ENCODE measurements at regions not wholly inside any gene's neighbourhood (a gene's known extent, or its start where the extent isn't known, plus 50 kb on each side); places are given as distances from the start of the nearest gene placed in this dataset.
A peak's percentile ranks its signal among the peaks of the same experiment; 100 is the strongest.

- ATAC-seq, result no peak
- Histone ChIP-seq H3K4me2 (peak overlapping the region; percentile 66), H3K4me3 (no peak overlapping the region), H3K9me3 (no peaks in the 10 kb centered on the region), H3K4me1 (peaks cover 62% of the 10 kb centered on the region), H3K27ac (peak overlapping the region; percentile 78 to 89)
- no peak for TF ChIP-seq JUNB (IDR thresholded peaks at IDR 0.05)
- no peak for TF ChIP-seq JUN (IDR thresholded peaks at IDR 0.05)
- TF ChIP-seq USF2 (IDR thresholded peaks at IDR 0.05), result no peak
- no peak for TF ChIP-seq NFE2L2 (conservative IDR thresholded peaks at IDR 0.05; ENCODE audit: low read length)
- no peak for TF ChIP-seq MYC (IDR thresholded peaks at IDR 0.05; ENCODE audit: borderline replicate concordance, low read length)
- no peak for TF ChIP-seq HEYL (CRISPR knock-in tag; IDR thresholded peaks at IDR 0.05)
- no peak for TF ChIP-seq NPAS2 (CRISPR knock-in tag; IDR thresholded peaks at IDR 0.05; ENCODE audit: borderline replicate concordance)
- TF ChIP-seq HDAC2 (IDR thresholded peaks at IDR 0.05), result no peak
- TF ChIP-seq HES2 (IDR thresholded peaks at IDR 0.05), result no peak
- TF ChIP-seq FOXS1 (CRISPR knock-in tag; IDR thresholded peaks at IDR 0.05), result no peak
- no peak for TF ChIP-seq CBX2 (IDR thresholded peaks at IDR 0.05; ENCODE audit: borderline replicate concordance, low read depth)
- no peak for TF ChIP-seq MAZ (IDR thresholded peaks at IDR 0.05; ENCODE audit: borderline replicate concordance, low read depth, low read length)
- TF ChIP-seq HMGXB4 (CRISPR knock-in tag; IDR thresholded peaks at IDR 0.05; ENCODE audit: borderline replicate concordance), result no peak
- TF ChIP-seq SMC3 (IDR thresholded peaks at IDR 0.05), result no peak
- no peak for TF ChIP-seq SREBF2 (IDR thresholded peaks at IDR 0.05)
- 67% methylated on average over 6 of the region's 6 CpGs for WGBS (ENCODE audit: missing lambda C conversion rate)
- no peak for FAIRE-seq
- ChIA-PET CTCF (interaction anchor here (1.7 to 6.8 kb wide), 3 partner anchors 7 to 297 kb away, joined by 4 to 28 read pairs (median 7); no protein-coding TSS in a partner anchor), POLR2A (interaction anchor here (1.3 kb wide), 1 partner anchor 39 kb away, joined by 5 read pairs; no protein-coding TSS in a partner anchor)
- no peak for DNase-seq (ENCODE audit: low read depth in 1 of 2, low spot score in 1 of 2)
Measured at GRCh38 chr2:234841321-234842015, 110.3 kb upstream of the SH3BP4 start.

- POLR2A ChIA-PET, result interaction anchor here (1.3 kb wide), 1 partner anchor 40 kb away, joined by 5 read pairs; no protein-coding TSS in a partner anchor
- TF ChIP-seq RFX5 (IDR thresholded peaks at IDR 0.05) (no peak), BHLHE40 (IDR thresholded peaks at IDR 0.05; ENCODE audit: low read depth, low read length) (no peak), NR3C1 (IDR thresholded peaks at IDR 0.05) (no peak), E2F6 (IDR thresholded peaks at IDR 0.05; ENCODE audit: borderline replicate concordance, low read depth) (peak; percentile 77; the same call in 1 of the 2 replicates), RNF2 (IDR thresholded peaks at IDR 0.05; ENCODE audit: borderline replicate concordance, low read depth) (no peak), KDM1A (IDR thresholded peaks at IDR 0.05; ENCODE audit: low read depth) (no peak), TFCP2L1 (CRISPR knock-in tag; IDR thresholded peaks at IDR 0.05) (no peak), GATA3 (IDR thresholded peaks at IDR 0.05; ENCODE audit: borderline replicate concordance) (peak; percentile 80), BCL3 (IDR thresholded peaks at IDR 0.05) (peak; percentile 58; the same call in 1 of the 3 replicates), MYC (IDR thresholded peaks at IDR 0.05; ENCODE audit: borderline replicate concordance, low read length) (peak; percentile 61; the same call in 1 of the 2 replicates), POLR2AphosphoS2 (conservative IDR thresholded peaks at IDR 0.05; ENCODE audit: low read length) (no peak), ESRRA (IDR thresholded peaks at IDR 0.05; ENCODE audit: borderline replicate concordance, low read length) (no peak), CHD4 (IDR thresholded peaks at IDR 0.05; ENCODE audit: borderline replicate concordance) (no peak), HOXA7 (CRISPR knock-in tag; IDR thresholded peaks at IDR 0.05) (no peak), JUN (IDR thresholded peaks at IDR 0.05) (peak in 1 of 2 experiments; percentile 70; a peak in 4 of 5 replicates), CHD2 (IDR thresholded peaks at IDR 0.05; ENCODE audit: low read length, partially characterized antibody) (no peak), FOSL2 (IDR thresholded peaks at IDR 0.05) (peak; percentile 84), FOSL2 (CRISPR knock-in tag; IDR thresholded peaks at IDR 0.05) (peak; percentile 94), HEYL (CRISPR knock-in tag; IDR thresholded peaks at IDR 0.05) (no peak), RAD21 (conservative IDR thresholded peaks at IDR 0.05 in 1 of 2, IDR thresholded peaks at IDR 0.05 in 1 of 2) (peak; percentile 43 to 52), CEBPB (IDR thresholded peaks at IDR 0.05) (0 out of 4 replicates have a peak, but pooled peaks of 1 of the 2 experiments have one; percentile 21)
Measured at GRCh38 chr2:234840336-234840735, 111.5 kb upstream of the SH3BP4 start.

More at GRCh38 chr2:234840336-234840735, 111.5 kb upstream of the SH3BP4 start:
- no peaks in the 10 kb centered on the region for H3K9me3 ChIP-seq
- FAIRE-seq (no peak), ATAC-seq (peak; percentile 91 to 92), DNase-seq (ENCODE audit: low read depth in 1 of 2, low spot score in 1 of 2) (peak; percentile 53 to 87)
- peak overlapping the region; percentile 78 to 89 for H3K27ac ChIP-seq
- CTCF ChIA-PET, result interaction anchor here (1.7 to 6.8 kb wide), 3 partner anchors 40 to 295 kb away, joined by 4 to 28 read pairs (median 4); no protein-coding TSS in a partner anchor
- H3K4me2 ChIP-seq, result peak overlapping the region; percentile 66
- peaks cover 60% of the 10 kb centered on the region for H3K4me1 ChIP-seq
- no peak overlapping the region for H3K4me3 ChIP-seq
- 3% methylated on average over 5 of the region's 5 CpGs for WGBS (ENCODE audit: missing lambda C conversion rate)
